ENCODE measurements at regions not wholly inside any gene's neighbourhood (a gene's known extent, or its start where the extent isn't known, plus 50 kb on each side); places are given as distances from the start of the nearest gene placed in this dataset.

DNA sequence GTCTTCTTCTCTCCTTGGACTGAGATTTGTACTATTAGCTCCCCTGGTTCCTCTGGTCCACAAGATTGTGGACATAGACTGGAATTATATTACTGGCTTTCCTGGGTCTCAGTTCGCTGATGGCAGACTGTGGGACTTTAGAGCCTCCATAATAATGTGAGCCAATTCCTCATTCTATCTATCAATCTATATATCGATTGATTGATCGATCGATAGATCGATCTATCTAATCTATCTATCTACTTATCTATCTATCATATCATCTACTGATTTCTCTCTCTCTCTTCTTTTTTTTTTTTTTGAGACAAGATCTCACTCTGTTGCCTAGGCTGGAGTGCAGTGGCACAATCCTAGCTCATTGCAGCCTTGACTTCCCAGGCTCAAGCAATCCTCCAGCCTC, 51.5 kb upstream of the DDR1 start:
- DNase-seq = no peak
- TF ChIP-seq, protein P1, sequence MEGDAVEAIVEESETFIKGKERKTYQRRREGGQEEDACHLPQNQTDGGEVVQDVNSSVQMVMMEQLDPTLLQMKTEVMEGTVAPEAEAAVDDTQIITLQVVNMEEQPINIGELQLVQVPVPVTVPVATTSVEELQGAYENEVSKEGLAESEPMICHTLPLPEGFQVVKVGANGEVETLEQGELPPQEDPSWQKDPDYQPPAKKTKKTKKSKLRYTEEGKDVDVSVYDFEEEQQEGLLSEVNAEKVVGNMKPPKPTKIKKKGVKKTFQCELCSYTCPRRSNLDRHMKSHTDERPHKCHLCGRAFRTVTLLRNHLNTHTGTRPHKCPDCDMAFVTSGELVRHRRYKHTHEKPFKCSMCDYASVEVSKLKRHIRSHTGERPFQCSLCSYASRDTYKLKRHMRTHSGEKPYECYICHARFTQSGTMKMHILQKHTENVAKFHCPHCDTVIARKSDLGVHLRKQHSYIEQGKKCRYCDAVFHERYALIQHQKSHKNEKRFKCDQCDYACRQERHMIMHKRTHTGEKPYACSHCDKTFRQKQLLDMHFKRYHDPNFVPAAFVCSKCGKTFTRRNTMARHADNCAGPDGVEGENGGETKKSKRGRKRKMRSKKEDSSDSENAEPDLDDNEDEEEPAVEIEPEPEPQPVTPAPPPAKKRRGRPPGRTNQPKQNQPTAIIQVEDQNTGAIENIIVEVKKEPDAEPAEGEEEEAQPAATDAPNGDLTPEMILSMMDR (IDR thresholded peaks at IDR 0.05 in 4 of 5, conservative IDR thresholded peaks at IDR 0.05 in 1 of 5) = no peak
- no peak for TF ChIP-seq POLR2A (IDR thresholded peaks at IDR 0.05)
- H3K4me3 ChIP-seq = no peak overlapping the region
- no peak overlapping the region for H3K27ac ChIP-seq
- H3K36me3 ChIP-seq = no peaks in the 10 kb centered on the region
- ATAC-seq = no peak
- H3K4me1 ChIP-seq = peaks cover 33 to 40% of the 10 kb centered on the region in 2 donors
- no peaks in the 10 kb centered on the region for H3K27me3 ChIP-seq
- no peaks in the 10 kb centered on the region for H3K9me3 ChIP-seq
- in situ Hi-C loops (cut with MboI; ENCODE audit: low sequenced_read_pairs in 4 of 4) (no loop called here), intact Hi-C loops (cut with DNase I; ENCODE audit: low total_unique reads) (no loop called here)

DNA sequence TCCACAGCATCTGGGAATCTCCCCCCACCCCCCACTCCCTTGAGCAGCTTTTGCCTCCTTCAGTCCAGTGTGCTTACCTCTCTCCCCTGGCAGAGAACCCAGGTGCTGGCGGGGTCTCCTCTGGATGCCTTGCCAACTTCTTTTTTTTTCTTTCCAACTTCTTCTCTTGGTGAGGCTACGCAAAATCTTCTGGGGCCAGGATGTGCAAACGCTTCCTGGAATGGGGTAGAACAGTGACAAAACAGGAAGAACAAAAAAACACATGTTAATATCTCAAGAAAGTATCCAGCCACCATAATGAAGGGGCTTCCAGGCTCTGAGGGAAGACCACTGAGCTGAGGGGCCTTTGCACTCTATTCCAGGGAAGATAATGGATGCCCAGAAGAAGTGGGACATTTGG, 53.9 kb upstream of the DDR1 start:
- Histone ChIP-seq H3K4me1 (peaks cover 28 to 31% of the 10 kb centered on the region in 2 donors), H3K27me3 (no peaks in the 10 kb centered on the region), H3K4me3 (no peak overlapping the region), H3K27ac (peak overlapping the region in 1 of 4 donors; percentile 85), H3K36me3 (no peaks in the 10 kb centered on the region), H3K9me3 (no peaks in the 10 kb centered on the region)
- intact Hi-C loops (cut with DNase I; ENCODE audit: low total_unique reads) (no loop called here), in situ Hi-C loops (cut with MboI; ENCODE audit: low sequenced_read_pairs in 4 of 4) (no loop called here)
- no peak for ATAC-seq
- DNase-seq = no peak
- TF ChIP-seq, protein P1 (IDR thresholded peaks at IDR 0.05 in 4 of 5, conservative IDR thresholded peaks at IDR 0.05 in 1 of 5) = no peak
- no peak for TF ChIP-seq POLR2A (IDR thresholded peaks at IDR 0.05)

DNA sequence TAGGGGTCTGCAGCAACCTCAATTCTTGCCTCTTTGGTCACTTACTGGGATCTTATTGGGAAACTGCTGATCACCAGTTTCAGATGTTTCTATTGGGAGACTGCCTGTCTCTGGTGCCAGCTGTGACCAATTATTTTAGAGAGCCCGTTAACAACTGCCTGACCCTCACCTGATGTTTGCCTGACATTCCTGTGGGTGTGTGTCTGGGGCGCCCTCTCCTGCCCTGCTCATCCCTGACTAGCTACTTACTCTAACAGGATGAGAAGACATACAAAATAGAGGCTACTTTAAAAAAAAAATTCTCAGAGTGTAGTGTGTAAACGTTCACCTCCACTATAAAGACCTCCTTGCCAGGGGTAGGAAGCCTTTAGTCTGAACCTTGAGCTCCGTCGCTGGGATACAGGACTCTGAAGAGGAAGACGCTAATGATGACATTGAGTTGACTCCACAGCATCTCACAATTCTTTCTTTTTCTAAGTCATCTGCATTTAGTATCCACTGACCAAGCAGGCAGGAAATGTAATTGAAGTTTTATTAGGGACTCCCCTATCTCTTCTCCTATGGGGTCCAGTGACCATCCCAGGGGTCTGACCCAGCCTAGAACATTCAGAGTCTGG, 54.6 kb upstream of the DDR1 start:
- Histone ChIP-seq H3K4me3 (no peak overlapping the region), H3K27me3 (no peaks in the 10 kb centered on the region), H3K4me1 (peaks cover 28 to 31% of the 10 kb centered on the region in 2 donors), H3K27ac (peak overlapping the region; percentile 85 to 94 (median 92)), H3K9me3 (no peaks in the 10 kb centered on the region), H3K36me3 (no peaks in the 10 kb centered on the region)
- TF ChIP-seq, protein P1 (IDR thresholded peaks at IDR 0.05 in 4 of 5, conservative IDR thresholded peaks at IDR 0.05 in 1 of 5) = no peak
- no peak for TF ChIP-seq POLR2A (IDR thresholded peaks at IDR 0.05)
- DNase-seq (no peak), ATAC-seq (no peak)
- in situ Hi-C loops (cut with MboI; ENCODE audit: low sequenced_read_pairs in 4 of 4) = loop anchor here (5.0 to 10.0 kb wide), 8 partner anchors 45 to 255 kb away; partner anchors contain the start of genes FLOT1 (in 1 of the 4), IER3 (in 1 of the 4) and PPP1R18 (in 1 of the 4)
- intact Hi-C loops (cut with DNase I; ENCODE audit: low total_unique reads) = loop anchor here (2.0 kb wide), 4 partner anchors 55 to 251 kb away; partner anchors contain the start of genes DDR1 and IER3

DNA sequence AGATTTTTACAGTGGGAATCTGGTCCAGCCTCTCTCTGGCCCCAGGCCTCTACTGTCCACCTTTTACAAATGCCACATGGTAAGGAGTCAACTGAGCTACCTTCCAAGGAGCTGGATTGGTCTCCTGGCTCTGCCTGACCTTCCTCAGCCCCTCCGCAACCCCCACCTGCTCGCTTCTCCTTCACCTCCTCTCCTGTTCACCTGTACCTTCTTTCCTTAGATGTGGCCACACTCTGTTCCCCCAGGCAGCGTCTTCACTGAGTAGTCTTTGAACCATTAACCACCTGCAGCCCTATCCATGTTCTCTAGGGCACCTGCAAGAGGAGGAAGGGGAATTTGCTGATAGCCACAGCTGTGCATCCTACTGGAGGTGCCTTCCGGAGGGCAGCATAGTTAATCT, 55.3 kb upstream of the DDR1 start:
- H3K4me3 ChIP-seq = no peak overlapping the region
- no peaks in the 10 kb centered on the region for H3K27me3 ChIP-seq
- in situ Hi-C loops (cut with MboI; ENCODE audit: low sequenced_read_pairs in 4 of 4) = loop anchor here (5.0 to 10.0 kb wide), 8 partner anchors 46 to 256 kb away; partner anchors contain the start of genes FLOT1 (in 1 of the 4), IER3 (in 1 of the 4) and PPP1R18 (in 1 of the 4)
- no peaks in the 10 kb centered on the region for H3K36me3 ChIP-seq
- ATAC-seq (peak; percentile 2 to 6), DNase-seq (no peak)
- TF ChIP-seq, protein P1 (IDR thresholded peaks at IDR 0.05 in 4 of 5, conservative IDR thresholded peaks at IDR 0.05 in 1 of 5) = no peak
- TF ChIP-seq POLR2A (IDR thresholded peaks at IDR 0.05) = no peak
- H3K4me1 ChIP-seq = peaks cover 28 to 31% of the 10 kb centered on the region in 2 donors
- H3K9me3 ChIP-seq = no peaks in the 10 kb centered on the region
- peak overlapping the region; percentile 85 to 94 (median 92) for H3K27ac ChIP-seq
- intact Hi-C loops (cut with DNase I; ENCODE audit: low total_unique reads) = loop anchor here (2.0 kb wide), 4 partner anchors 56 to 252 kb away; partner anchors contain the start of genes DDR1 and IER3
